Peyer's patch (tissue), 4 donors: ENCODE measurements at regions not wholly inside any gene's neighbourhood (a gene's known extent, or its start where the extent isn't known, plus 50 kb on each side); places are given as distances from the start of the nearest gene placed in this dataset.
A peak's percentile ranks its signal among the peaks of the same experiment; 100 is the strongest.

Source experiments
- DNase-seq, 3 donors: peaks; one replicate each; pipeline ENCODE4 v3.0.0-alpha.2; 2017 to 2019
- H3K27ac ChIP-seq, 4 donors: fragments of 200-600 bp; sonication (generic); one replicate each; pipeline ENCODE4 v1.5.1; 2016 to 2019
- H3K27me3 ChIP-seq, 2 donors: fragments of 200-600 bp; sonication (generic); one replicate each; pipeline ENCODE4 v1.5.1; 2019
- H3K36me3 ChIP-seq, 3 donors: fragments of 200-600 bp; sonication (generic); one replicate each; pipeline ENCODE4 v1.5.1; 2016 to 2019
- H3K4me1 ChIP-seq, 4 donors: fragments of 200-600 bp; sonication (generic); one replicate each; pipeline ENCODE4 v1.5.1; 2016 to 2019
- H3K4me3 ChIP-seq, 4 donors: fragments of 200-600 bp; sonication (generic); 1 replicate in 3 of 4; 2 replicates in 1 of 4; pipeline ENCODE4 v1.5.1; 2016 to 2019; ENCODE audit warnings: mild to moderate bottlenecking in 1 of 4
- H3K9me3 ChIP-seq, 4 donors: fragments of 200-600 bp; sonication (generic); one replicate each; pipeline ENCODE4 v1.5.1; 2016 to 2019; ENCODE audit warnings: mild to moderate bottlenecking in 1 of 4
- POLR2A ChIP-seq, 2 donors: fragments of 450-650 bp; IDR thresholded peaks; one replicate each; pipeline ENCODE4 v1.5.1; 2017; ENCODE audit warnings: antibody characterized with exemption in 2 of 2, mild to moderate bottlenecking in 2 of 2, moderate library complexity in 2 of 2
- TF ChIP-seq, protein P1 (sequence below), 6 experiments: fragments of 450-650 bp in 4 of 6; fragments of 200-600 bp in 2 of 6; sonication (generic) in 1 of 6; IDR thresholded peaks; one replicate each; pipeline ENCODE4 v1.5.1; 2017 to 2019; ENCODE audit warnings: antibody characterized with exemption in 6 of 6, mild to moderate bottlenecking in 3 of 6, moderate library complexity in 1 of 6

GRCh38 chr2:8310557-8311455 is 371.1 kb upstream of the ID2 start:
- TF ChIP-seq, protein P1, sequence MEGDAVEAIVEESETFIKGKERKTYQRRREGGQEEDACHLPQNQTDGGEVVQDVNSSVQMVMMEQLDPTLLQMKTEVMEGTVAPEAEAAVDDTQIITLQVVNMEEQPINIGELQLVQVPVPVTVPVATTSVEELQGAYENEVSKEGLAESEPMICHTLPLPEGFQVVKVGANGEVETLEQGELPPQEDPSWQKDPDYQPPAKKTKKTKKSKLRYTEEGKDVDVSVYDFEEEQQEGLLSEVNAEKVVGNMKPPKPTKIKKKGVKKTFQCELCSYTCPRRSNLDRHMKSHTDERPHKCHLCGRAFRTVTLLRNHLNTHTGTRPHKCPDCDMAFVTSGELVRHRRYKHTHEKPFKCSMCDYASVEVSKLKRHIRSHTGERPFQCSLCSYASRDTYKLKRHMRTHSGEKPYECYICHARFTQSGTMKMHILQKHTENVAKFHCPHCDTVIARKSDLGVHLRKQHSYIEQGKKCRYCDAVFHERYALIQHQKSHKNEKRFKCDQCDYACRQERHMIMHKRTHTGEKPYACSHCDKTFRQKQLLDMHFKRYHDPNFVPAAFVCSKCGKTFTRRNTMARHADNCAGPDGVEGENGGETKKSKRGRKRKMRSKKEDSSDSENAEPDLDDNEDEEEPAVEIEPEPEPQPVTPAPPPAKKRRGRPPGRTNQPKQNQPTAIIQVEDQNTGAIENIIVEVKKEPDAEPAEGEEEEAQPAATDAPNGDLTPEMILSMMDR (IDR thresholded peaks at IDR 0.05) = no peak
- Histone ChIP-seq H3K27me3 (no peaks in the 10 kb centered on the region), H3K27ac (peak overlapping the region in 1 of 4 donors; percentile 27)

DNA sequence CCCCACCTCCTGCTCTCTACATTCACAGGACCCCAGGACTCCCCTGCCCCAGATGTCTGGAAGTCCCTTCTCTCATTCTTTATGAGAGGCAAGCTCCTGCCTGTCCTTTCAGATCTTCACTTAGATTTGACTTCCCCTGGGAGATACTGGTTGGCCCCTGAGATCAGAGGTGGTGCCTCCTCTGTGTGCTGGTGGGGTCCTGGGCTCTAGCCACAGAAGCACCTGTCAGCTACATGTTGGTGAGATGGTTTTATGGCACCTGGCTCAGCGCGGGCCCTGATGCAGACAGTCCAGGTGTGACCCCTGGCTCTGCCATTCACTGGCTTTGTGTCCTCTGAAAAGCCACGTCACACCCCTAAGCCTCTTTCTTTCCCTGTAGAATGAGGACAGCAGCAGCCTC is 369.6 kb upstream of the ID2 start:
- no peaks in the 10 kb centered on the region for H3K36me3 ChIP-seq
- no peak overlapping the region for H3K27ac ChIP-seq
- no peaks in the 10 kb centered on the region for H3K27me3 ChIP-seq
- no peaks in the 10 kb centered on the region for H3K9me3 ChIP-seq
- no peak for DNase-seq
- peaks cover 0 to 12% (median 0%) of the 10 kb centered on the region in 4 donors for H3K4me1 ChIP-seq
- TF ChIP-seq POLR2A (IDR thresholded peaks at IDR 0.05) = no peak
- TF ChIP-seq, protein P1 (IDR thresholded peaks at IDR 0.05) = no peak
- no peak overlapping the region for H3K4me3 ChIP-seq

More at GRCh38 chr2:8310557-8311455, 371.1 kb upstream of the ID2 start:
- Histone ChIP-seq H3K4me3 (no peak overlapping the region), H3K36me3 (no peaks in the 10 kb centered on the region), H3K4me1 (peaks cover 0 to 12% (median 0%) of the 10 kb centered on the region in 4 donors), H3K9me3 (no peaks in the 10 kb centered on the region)
- no peak for DNase-seq

DNA sequence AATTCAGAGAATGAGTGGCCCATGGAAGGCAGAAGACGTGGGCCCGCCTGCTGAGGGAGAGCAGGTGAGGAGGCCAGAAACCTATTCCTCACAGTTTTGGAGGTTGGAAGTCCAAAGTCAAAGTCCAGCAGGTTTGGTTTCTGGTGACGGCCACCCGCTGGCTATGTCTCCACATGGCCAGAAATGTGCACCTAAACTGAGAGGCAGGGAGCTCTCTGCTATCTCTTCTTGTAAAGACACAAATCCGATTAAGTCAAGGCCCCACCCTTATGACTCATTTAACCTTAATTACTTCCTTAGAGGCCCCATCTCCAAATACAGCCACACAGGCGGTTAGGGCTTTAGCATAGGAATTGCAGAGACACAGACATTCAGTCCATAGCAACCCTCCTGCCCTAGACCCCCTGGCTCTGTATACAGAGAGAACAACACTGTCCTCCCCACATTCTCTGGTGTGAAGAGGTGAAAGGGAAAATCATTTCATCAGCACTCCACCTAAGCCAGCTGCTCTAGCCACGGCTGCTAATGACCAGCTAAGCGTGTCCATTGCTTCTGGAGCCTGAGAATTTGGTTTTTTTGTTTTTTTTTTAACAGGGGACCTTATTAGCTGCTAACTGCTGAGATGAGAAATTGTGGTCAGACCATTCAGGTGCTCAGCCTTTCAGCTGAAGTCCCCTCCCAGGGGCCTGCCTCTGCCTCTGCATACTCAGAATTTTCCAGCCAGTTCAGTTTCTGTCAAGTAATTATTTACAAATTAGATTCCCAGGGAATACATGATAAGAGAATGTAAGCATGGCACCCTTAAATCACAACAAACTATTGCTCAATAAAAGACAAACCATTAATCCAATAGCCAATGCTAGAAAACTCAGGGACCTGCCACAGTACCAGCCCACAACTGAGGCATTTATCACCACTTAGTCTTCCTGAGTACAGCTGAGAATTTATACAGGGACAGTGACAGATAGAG is 368.7 kb upstream of the ID2 start:
- H3K27me3 ChIP-seq = no peaks in the 10 kb centered on the region
- DNase-seq = no peak
- no peaks in the 10 kb centered on the region for H3K36me3 ChIP-seq
- peaks cover 0 to 12% (median 0%) of the 10 kb centered on the region in 4 donors for H3K4me1 ChIP-seq
- no peaks in the 10 kb centered on the region for H3K9me3 ChIP-seq
- peak overlapping the region in 1 of 4 donors; percentile 45 for H3K27ac ChIP-seq
- no peak overlapping the region for H3K4me3 ChIP-seq
- TF ChIP-seq, protein P1 (IDR thresholded peaks at IDR 0.05) = no peak
- no peak for TF ChIP-seq POLR2A (IDR thresholded peaks at IDR 0.05)

DNA sequence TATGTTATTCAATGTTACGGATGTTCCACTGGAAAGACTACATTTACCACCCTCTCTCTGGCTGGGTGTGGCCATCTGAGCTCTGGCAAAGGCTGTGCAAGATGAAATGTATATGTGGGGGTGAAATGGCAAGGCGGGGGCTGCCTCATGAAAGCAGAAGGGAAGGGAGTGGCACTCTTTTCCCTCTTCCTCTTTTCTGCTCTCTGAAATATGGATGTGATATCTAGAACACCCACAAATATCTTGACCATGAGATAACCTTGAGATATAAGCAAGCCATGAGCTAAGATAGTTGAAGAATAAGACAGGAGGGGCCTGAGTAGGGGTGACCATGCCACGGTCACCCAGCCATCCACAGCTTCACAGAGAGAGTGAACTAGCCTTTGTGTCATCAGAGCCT is 367.8 kb upstream of the ID2 start:
- H3K4me1 ChIP-seq = peaks cover 0 to 12% (median 0%) of the 10 kb centered on the region in 4 donors
- no peaks in the 10 kb centered on the region for H3K36me3 ChIP-seq
- TF ChIP-seq, protein P1 (IDR thresholded peaks at IDR 0.05) = no peak
- no peak for TF ChIP-seq POLR2A (IDR thresholded peaks at IDR 0.05)
- DNase-seq = no peak
- no peaks in the 10 kb centered on the region for H3K9me3 ChIP-seq
- H3K27ac ChIP-seq = no peak overlapping the region
- no peaks in the 10 kb centered on the region for H3K27me3 ChIP-seq
- H3K4me3 ChIP-seq = no peak overlapping the region

GRCh38 chr2:8315531-8316165 is 366.2 kb upstream of the ID2 start:
- Histone ChIP-seq H3K27me3 (no peaks in the 10 kb centered on the region), H3K4me1 (peaks cover 0 to 12% (median 0%) of the 10 kb centered on the region in 4 donors), H3K9me3 (no peaks in the 10 kb centered on the region), H3K4me3 (no peak overlapping the region), H3K27ac (no peak overlapping the region), H3K36me3 (no peaks in the 10 kb centered on the region)
- DNase-seq = no peak
- TF ChIP-seq, protein P1 (IDR thresholded peaks at IDR 0.05) = no peak
- no peak for TF ChIP-seq POLR2A (IDR thresholded peaks at IDR 0.05)
